GM12874 (cell line): ENCODE measurements at regions not wholly inside any gene's neighbourhood (a gene's known extent, or its start where the extent isn't known, plus 50 kb on each side); places are given as distances from the start of the nearest gene placed in this dataset.

Experiments
- TF ChIP-seq, protein P1 (sequence below): IDR thresholded peaks from 2 replicates; pipeline ENCODE4 v1.5.1; 2011; ENCODE audit warnings: low read depth, mild to moderate bottlenecking, control low read depth, low read length, moderate library complexity; ENCODE audit not compliant: insufficient read depth

- TF ChIP-seq, protein P1, sequence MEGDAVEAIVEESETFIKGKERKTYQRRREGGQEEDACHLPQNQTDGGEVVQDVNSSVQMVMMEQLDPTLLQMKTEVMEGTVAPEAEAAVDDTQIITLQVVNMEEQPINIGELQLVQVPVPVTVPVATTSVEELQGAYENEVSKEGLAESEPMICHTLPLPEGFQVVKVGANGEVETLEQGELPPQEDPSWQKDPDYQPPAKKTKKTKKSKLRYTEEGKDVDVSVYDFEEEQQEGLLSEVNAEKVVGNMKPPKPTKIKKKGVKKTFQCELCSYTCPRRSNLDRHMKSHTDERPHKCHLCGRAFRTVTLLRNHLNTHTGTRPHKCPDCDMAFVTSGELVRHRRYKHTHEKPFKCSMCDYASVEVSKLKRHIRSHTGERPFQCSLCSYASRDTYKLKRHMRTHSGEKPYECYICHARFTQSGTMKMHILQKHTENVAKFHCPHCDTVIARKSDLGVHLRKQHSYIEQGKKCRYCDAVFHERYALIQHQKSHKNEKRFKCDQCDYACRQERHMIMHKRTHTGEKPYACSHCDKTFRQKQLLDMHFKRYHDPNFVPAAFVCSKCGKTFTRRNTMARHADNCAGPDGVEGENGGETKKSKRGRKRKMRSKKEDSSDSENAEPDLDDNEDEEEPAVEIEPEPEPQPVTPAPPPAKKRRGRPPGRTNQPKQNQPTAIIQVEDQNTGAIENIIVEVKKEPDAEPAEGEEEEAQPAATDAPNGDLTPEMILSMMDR = no peak
Measured at GRCh38 chr6:139882977-139883728, 508.7 kb upstream of the CITED2 start.

- TF ChIP-seq, protein P1 = no peak
Measured at GRCh38 chr6:139882234-139882633, 507.8 kb upstream of the CITED2 start.

DNA sequence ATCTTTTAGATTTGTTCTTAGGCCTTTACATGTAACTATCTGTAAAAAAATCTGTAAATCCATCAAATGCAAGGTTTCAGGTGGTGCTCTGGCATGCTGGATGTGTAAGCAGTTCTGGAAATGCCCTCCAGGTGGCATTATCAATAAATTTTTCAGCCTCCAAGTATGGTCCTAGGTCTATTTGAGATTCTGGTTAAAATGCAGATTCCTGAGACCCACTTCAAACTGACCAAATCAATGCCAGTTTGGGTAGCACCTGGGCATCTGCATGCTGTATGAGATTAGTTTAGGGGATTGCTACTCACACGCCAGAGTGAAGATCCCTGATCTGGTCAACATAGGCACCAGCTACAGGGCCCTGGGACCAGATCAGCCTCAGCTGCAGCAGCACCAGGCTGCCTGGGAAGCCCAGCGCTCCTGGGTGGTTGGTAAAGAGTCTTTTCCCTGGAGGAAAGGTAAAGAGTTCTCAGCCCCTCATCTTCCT, 507.3 kb upstream of the CITED2 start:
- TF ChIP-seq, protein P1 = peak; percentile 50

DNA sequence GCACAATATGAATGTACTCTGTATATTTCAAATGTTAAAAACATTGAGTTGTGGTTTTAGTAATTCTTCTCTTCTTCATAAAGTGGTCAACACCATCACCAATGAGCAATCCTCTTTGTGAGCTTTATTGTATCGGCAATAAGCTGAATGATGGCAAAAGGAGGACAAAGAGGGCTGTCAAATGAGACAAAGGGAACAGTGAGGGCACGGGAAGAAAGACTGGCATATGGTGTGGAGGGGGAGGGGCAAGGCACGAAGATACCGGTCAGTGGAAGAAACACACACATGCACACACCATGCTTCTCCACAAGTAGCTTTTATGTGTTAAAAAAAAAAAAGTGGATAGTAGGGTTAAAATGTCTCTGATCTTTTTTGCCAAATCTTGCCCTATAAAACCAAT, 506.8 kb upstream of the CITED2 start:
- TF ChIP-seq, protein P1 = no peak

GRCh38 chr6:139879823-139880356, 505.4 kb upstream of the CITED2 start:
- TF ChIP-seq, protein P1 = no peak

- TF ChIP-seq, protein P1 = no peak
Measured at GRCh38 chr6:139877828-139878405, 503.5 kb upstream of the CITED2 start.

GRCh38 chr6:139872665-139873064, 498.2 kb upstream of the CITED2 start:
- TF ChIP-seq, protein P1 = no peak
